ENCODE measurements at regions not wholly inside any gene's neighbourhood (a gene's known extent, or its start where the extent isn't known, plus 50 kb on each side); places are given as distances from the start of the nearest gene placed in this dataset.

DNA sequence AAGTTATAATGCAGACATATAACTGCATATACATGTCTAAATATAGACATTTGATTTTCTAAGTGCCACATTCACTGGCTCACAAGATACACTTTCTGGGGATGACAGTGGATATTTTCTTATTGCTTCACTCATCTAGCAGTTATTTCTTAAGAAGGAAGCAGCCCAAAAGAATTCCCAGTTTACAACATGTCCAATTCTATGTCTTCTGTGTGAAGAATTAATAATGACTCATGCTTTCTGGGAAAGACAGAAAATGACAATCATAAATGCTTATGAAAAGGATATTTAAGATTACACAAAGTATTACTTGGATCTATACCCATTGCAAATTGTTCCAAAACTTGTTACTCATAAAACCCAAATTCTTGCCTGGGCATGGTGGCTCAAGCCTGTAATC, 543.4 kb downstream of the SUCLA2 start:
- no peaks in the 10 kb centered on the region for H3K36me3 ChIP-seq (ENCODE audit: control insufficient read depth in 2 of 2, extremely low read depth in 1 of 2, insufficient read depth in 2 of 2, low read length in 2 of 2)
- ChIA-PET CTCF (no interaction called here), POLR2A (no interaction called here)
- H2AFZ ChIP-seq (ENCODE audit: low read depth, low read length) = no peak overlapping the region
- no peaks in the 10 kb centered on the region for H3K9me1 ChIP-seq (replicated peaks; ENCODE audit: control insufficient read depth, extremely low read depth, insufficient read depth, low read length)
- H3K9me3 ChIP-seq (replicated peaks; ENCODE audit: control insufficient read depth, insufficient read depth, low read length) = no peaks in the 10 kb centered on the region
- no peak for DNase-seq (ENCODE audit: low read depth, low spot score)
- dilution Hi-C loops (cut with MboI; ENCODE audit: extremely low pct_ligation_motif_present, low sequenced_read_pairs) = no loop called here
- no peak overlapping the region for H3K9ac ChIP-seq (replicated peaks; ENCODE audit: extremely low read depth, insufficient read depth, low read length)
- no peaks in the 10 kb centered on the region for H3K79me2 ChIP-seq (ENCODE audit: control insufficient read depth, insufficient read depth, low read length)
- no peak overlapping the region for H3K4me3 ChIP-seq (replicated peaks in 1 of 3; ENCODE audit: insufficient read depth in 1 of 3, low read depth in 1 of 3, low read length in 3 of 3)
- FAIRE-seq = no peak
- intact Hi-C loops (cut with micrococcal nuclease) = no loop called here
- no peaks in the 10 kb centered on the region for H4K20me1 ChIP-seq (replicated peaks; ENCODE audit: control insufficient read depth, extremely low read depth, insufficient read depth, low read length)
- H3K27ac ChIP-seq (ENCODE audit: insufficient read depth, low read depth, low read length) = no peak overlapping the region
- BruUV-seq (replicated peaks) = no TSS peak
- no peak for TF ChIP-seq FOS (IDR thresholded peaks at IDR 0.05; ENCODE audit: borderline replicate concordance, insufficient read depth, low read length)
- no peak for TF ChIP-seq POLR2A (IDR thresholded peaks at IDR 0.05; ENCODE audit: low read depth, low read length)
- no peak for TF ChIP-seq MYC (IDR thresholded peaks at IDR 0.05; ENCODE audit: low read depth, low read length)
- H3K4me1 ChIP-seq (ENCODE audit: control insufficient read depth, extremely low read depth, insufficient read depth, low read length) = no peaks in the 10 kb centered on the region
- H3K4me2 ChIP-seq (ENCODE audit: insufficient read depth, low read length) = no peak overlapping the region
- H3K27me3 ChIP-seq (ENCODE audit: control insufficient read depth in 2 of 2, insufficient read depth in 2 of 2, low read length in 2 of 2) = no peaks in the 10 kb centered on the region

DNA sequence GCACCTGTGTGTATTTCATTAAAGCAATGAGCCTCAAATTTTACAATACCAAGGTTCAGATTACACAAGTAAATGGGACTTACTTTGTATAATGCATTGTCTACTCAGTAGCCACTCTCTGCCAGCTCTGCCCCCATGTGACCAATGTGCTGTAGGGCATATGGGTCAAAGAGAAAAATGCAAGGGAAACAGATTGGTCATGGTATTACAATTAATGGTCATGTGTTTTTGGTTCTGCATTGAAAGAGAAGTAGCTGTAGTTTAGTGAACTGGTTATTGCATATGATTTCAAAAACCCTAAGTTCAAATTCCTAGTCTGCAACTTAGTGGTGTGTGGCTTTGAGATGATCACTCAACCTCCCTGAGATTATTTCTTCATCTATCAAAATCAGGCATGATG, 545.4 kb downstream of the SUCLA2 start:
- no peak for TF ChIP-seq POLR2AphosphoS5 (IDR thresholded peaks at IDR 0.05; ENCODE audit: insufficient read depth, low read depth, low read length)
- TF ChIP-seq MYC (IDR thresholded peaks at IDR 0.05; ENCODE audit: low read depth, low read length) = no peak
- TF ChIP-seq, protein P1, sequence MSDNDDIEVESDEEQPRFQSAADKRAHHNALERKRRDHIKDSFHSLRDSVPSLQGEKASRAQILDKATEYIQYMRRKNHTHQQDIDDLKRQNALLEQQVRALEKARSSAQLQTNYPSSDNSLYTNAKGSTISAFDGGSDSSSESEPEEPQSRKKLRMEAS (IDR thresholded peaks at IDR 0.05; ENCODE audit: insufficient read depth, insufficient read length) = no peak
- H4K20me1 ChIP-seq (replicated peaks; ENCODE audit: control insufficient read depth, extremely low read depth, insufficient read depth, low read length) = no peaks in the 10 kb centered on the region
- no peak overlapping the region for H3K27ac ChIP-seq (ENCODE audit: insufficient read depth, low read depth, low read length)
- H3K4me1 ChIP-seq (ENCODE audit: control insufficient read depth, extremely low read depth, insufficient read depth, low read length) = no peaks in the 10 kb centered on the region
- no peaks in the 10 kb centered on the region for H3K9me3 ChIP-seq (replicated peaks; ENCODE audit: control insufficient read depth, insufficient read depth, low read length)
- H3K36me3 ChIP-seq (ENCODE audit: control insufficient read depth in 2 of 2, extremely low read depth in 1 of 2, insufficient read depth in 2 of 2, low read length in 2 of 2) = no peaks in the 10 kb centered on the region
- no peak overlapping the region for H3K4me3 ChIP-seq (replicated peaks in 1 of 3; ENCODE audit: insufficient read depth in 1 of 3, low read depth in 1 of 3, low read length in 3 of 3)
- H2AFZ ChIP-seq (ENCODE audit: low read depth, low read length) = no peak overlapping the region
- ChIA-PET CTCF (no interaction called here), POLR2A (no interaction called here)
- H3K79me2 ChIP-seq (ENCODE audit: control insufficient read depth, insufficient read depth, low read length) = no peaks in the 10 kb centered on the region
- dilution Hi-C loops (cut with MboI; ENCODE audit: extremely low pct_ligation_motif_present, low sequenced_read_pairs) = no loop called here
- H3K9ac ChIP-seq (replicated peaks; ENCODE audit: extremely low read depth, insufficient read depth, low read length) = no peak overlapping the region
- DNase-seq (ENCODE audit: low read depth, low spot score) = no peak
- no TSS peak for BruUV-seq (replicated peaks)
- no peak overlapping the region for H3K4me2 ChIP-seq (ENCODE audit: insufficient read depth, low read length)
- no peaks in the 10 kb centered on the region for H3K9me1 ChIP-seq (replicated peaks; ENCODE audit: control insufficient read depth, extremely low read depth, insufficient read depth, low read length)
- intact Hi-C loops (cut with micrococcal nuclease) = no loop called here
- FAIRE-seq = no peak
- H3K27me3 ChIP-seq (ENCODE audit: control insufficient read depth in 2 of 2, insufficient read depth in 2 of 2, low read length in 2 of 2) = no peaks in the 10 kb centered on the region
